ENCODE measurements at regions not wholly inside any gene's neighbourhood (a gene's known extent, or its start where the extent isn't known, plus 50 kb on each side); places are given as distances from the start of the nearest gene placed in this dataset.
"Not testable (repeated sequence)": the region's sequence is repeated elsewhere in the genome, so short reads cannot be mapped to it uniquely, and the experiment has no call there.

DNA sequence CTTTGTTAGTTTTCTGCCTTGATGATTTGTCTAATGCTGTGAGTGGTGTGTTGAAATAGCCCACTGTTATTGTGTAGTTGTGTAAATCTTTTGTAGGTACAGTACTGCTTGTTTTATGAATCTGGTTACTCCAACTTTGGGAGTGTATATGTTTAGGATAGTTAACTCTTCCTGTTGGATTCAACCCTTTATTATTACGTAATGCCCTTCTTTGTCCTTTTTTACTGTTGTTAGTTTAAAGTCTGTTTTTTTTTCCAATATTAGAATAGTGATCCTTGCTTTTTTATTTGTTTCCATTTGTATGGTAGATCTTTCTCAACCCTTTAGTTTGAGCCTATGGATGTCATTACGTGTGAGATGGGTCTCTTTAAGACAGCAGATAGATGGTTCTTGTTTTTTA is 261.5 kb upstream of the CDH2 start:
- in situ Hi-C loops (cut with MboI; ENCODE audit: low sequenced_read_pairs, unreplicated experiment) = no loop called here
- TF ChIP-seq, protein P1, sequence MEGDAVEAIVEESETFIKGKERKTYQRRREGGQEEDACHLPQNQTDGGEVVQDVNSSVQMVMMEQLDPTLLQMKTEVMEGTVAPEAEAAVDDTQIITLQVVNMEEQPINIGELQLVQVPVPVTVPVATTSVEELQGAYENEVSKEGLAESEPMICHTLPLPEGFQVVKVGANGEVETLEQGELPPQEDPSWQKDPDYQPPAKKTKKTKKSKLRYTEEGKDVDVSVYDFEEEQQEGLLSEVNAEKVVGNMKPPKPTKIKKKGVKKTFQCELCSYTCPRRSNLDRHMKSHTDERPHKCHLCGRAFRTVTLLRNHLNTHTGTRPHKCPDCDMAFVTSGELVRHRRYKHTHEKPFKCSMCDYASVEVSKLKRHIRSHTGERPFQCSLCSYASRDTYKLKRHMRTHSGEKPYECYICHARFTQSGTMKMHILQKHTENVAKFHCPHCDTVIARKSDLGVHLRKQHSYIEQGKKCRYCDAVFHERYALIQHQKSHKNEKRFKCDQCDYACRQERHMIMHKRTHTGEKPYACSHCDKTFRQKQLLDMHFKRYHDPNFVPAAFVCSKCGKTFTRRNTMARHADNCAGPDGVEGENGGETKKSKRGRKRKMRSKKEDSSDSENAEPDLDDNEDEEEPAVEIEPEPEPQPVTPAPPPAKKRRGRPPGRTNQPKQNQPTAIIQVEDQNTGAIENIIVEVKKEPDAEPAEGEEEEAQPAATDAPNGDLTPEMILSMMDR (IDR thresholded peaks at IDR 0.05; ENCODE audit: borderline replicate concordance, control extremely low read depth, extremely low read depth, insufficient read depth, missing control alignments) = no peak

DNA sequence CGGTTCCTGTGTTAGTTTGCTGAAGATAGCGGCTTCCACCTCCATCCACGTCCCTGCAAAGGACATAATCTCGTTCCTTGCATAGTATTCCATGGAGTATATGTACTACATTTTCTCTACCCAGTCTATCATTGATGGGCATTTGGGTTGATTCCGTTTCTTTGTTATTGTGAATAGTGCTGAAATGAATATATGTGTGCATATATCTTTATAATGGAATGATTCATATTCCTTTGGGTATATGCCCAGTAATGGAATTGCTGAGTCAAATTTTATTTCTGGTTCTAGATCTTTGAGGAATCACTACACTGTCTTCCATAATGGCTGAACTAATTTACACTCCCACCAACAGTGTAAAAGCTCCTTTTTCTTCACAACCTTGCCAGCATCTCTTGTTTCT is 255.4 kb upstream of the CDH2 start:
- in situ Hi-C loops (cut with MboI; ENCODE audit: low sequenced_read_pairs, unreplicated experiment) = no loop called here
- TF ChIP-seq, protein P1 (IDR thresholded peaks at IDR 0.05; ENCODE audit: borderline replicate concordance, control extremely low read depth, extremely low read depth, insufficient read depth, missing control alignments) = no peak
- DNase-seq (ENCODE audit: low spot score) = no peak

More for the DNA sequence above, 261.5 kb upstream of the CDH2 start:
- DNase-seq (ENCODE audit: low spot score) = no peak

DNA sequence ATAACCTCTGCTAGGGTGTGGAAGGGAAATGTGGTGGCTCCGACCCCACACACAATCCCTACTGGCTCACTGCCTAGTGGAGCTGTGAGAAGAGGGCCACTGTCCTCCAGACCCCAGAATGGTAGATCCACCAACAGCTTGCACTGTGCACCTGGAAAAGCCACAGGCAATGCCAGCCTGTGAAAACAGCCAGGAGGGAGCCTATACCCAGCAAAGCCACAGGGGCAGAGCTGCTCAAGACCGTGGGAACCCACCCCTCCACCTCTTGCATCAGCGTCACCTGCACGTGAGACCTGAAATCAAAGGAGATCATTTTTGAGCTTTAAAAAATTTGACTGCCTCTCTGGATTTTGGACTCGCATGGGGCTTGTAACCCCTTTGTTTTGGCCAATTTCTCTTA is 249.0 kb upstream of the CDH2 start:
- in situ Hi-C loops (cut with MboI; ENCODE audit: low sequenced_read_pairs, unreplicated experiment) = no loop called here
- TF ChIP-seq, protein P1 (IDR thresholded peaks at IDR 0.05; ENCODE audit: borderline replicate concordance, control extremely low read depth, extremely low read depth, insufficient read depth, missing control alignments) = no peak
- no peak for DNase-seq (ENCODE audit: low spot score)

- in situ Hi-C loops (cut with MboI; ENCODE audit: low sequenced_read_pairs, unreplicated experiment) = no loop called here
- no peak for DNase-seq (ENCODE audit: low spot score)
- TF ChIP-seq, protein P1 (IDR thresholded peaks at IDR 0.05; ENCODE audit: borderline replicate concordance, control extremely low read depth, extremely low read depth, insufficient read depth, missing control alignments) = no peak
These were observed 245.6 kb upstream of the CDH2 start for GRCh38 chr18:28422577-28422976.

DNA sequence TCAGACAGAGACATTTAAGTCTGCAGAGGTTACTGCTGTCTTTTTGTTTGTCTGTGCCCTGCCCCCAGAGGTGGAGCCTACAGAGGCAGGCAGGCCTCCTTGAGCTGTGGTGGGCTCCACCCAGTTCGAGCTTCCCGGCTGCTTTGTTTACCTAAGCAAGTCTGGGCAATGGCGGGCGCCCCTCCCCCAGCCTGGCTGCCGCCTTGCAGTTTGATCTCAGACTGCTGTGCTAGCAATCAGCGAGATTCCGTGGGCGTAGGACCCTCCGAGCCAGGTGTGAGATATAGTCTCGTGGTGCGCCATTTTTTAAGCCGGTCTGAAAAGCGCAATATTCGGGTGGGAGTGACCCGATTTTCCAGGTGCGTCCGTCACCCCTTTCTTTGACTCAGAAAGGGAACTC is 245.0 kb upstream of the CDH2 start:
- in situ Hi-C loops (cut with MboI; ENCODE audit: low sequenced_read_pairs, unreplicated experiment) = not testable (repeated sequence)

DNA sequence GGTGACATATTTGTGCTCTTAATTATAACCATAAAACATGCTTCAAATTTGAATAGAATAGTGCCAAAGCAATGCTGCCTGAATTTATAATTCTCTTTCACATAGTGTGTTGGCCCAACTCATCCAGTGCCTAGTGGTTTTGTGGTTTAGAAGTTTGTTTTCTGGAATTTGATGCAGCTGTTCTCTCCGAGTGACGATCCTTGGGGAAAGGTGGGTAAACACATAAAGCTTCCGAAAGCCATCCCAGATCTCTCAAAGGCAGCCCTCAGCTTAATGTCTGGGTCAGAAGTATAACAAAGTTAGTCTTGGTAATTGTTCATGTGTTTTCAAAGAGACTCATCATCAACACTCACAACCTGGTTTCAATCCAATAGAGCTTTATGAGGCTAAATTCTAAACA is 235.6 kb upstream of the CDH2 start:
- in situ Hi-C loops (cut with MboI; ENCODE audit: low sequenced_read_pairs, unreplicated experiment) = no loop called here
- no peak for DNase-seq (ENCODE audit: low spot score)
- TF ChIP-seq, protein P1 (IDR thresholded peaks at IDR 0.05; ENCODE audit: borderline replicate concordance, control extremely low read depth, extremely low read depth, insufficient read depth, missing control alignments) = no peak

More for the DNA sequence above, 245.0 kb upstream of the CDH2 start:
- not testable (repeated sequence) for DNase-seq (ENCODE audit: low spot score)

- DNase-seq (ENCODE audit: low spot score) = no peak
- in situ Hi-C loops (cut with MboI; ENCODE audit: low sequenced_read_pairs, unreplicated experiment) = no loop called here
These were observed 234.9 kb upstream of the CDH2 start for GRCh38 chr18:28411806-28412205.

More at GRCh38 chr18:28411806-28412205, 234.9 kb upstream of the CDH2 start:
- TF ChIP-seq, protein P1 (IDR thresholded peaks at IDR 0.05; ENCODE audit: borderline replicate concordance, control extremely low read depth, extremely low read depth, insufficient read depth, missing control alignments) = no peak
